Activated naive CD4-positive, alpha-beta T cell treated with anti-CD3 and anti-CD28 coated beads, Interleukin-2, amount 50 U/mL, for 16 hours (primary cell): ENCODE measurements at regions not wholly inside any gene's neighbourhood (a gene's known extent, or its start where the extent isn't known, plus 50 kb on each side); places are given as distances from the start of the nearest gene placed in this dataset.

Experiments used
- DNase-seq: peaks from one replicate; pipeline ENCODE4 v3.0.0-alpha.2; 2020

DNA sequence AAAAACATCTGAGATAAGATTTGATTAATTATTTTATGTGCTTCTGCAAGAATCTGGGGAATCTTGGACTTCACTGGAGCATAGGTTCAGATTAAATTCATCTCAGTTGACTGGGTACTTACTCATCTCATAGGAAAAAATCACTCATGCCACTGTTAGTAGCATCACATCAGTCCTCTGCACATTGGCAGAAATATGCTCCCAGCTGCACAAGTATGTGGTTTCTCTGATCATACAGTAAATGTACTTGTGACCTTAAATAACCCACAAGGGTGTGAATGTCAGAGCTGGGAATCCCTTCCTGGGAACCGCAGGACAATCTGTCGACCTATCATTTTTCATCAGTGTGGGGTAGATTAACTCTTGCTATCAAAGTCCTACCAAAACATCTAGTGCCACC lies 203.7 kb upstream of the SLC24A2 start:
- no peak for DNase-seq

DNA sequence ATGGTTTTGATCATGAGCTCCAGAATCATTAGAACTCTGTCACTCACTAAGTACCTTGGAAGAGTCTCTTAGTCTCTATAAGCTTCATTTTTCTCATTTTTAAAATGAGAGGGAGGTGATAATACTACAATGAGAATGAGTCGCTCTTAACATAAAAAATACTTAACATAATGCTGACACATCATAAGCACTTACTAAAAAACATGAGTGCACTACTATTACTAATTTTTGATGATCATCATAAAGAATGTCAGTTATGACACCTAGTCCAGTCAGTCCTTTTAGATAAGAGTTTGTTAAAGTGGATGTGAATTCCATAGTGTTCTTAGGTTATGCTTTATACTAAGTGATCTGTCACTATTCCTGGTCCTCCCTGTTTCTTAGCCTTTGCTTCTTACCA lies 200.4 kb upstream of the SLC24A2 start:
- DNase-seq = no peak

DNA sequence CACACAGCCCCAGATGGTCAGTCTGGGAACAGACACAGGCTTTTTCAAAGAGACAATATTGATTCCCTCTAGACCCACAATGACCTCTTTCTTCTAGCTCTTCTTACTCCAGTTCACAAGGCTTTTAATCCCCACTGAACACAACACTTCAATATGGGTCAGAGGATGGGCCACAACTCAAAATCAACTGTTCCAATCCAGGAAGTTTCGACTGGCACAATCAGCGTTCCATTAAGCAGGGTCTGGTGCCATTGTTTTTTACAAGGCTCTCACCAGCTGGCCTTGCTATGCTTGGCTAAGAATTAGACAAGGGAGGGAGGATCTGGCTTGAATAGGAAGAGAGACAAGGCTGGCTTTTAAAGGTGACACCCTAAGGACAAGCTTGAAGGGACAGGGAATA lies 199.4 kb upstream of the SLC24A2 start:
- DNase-seq = no peak

DNA sequence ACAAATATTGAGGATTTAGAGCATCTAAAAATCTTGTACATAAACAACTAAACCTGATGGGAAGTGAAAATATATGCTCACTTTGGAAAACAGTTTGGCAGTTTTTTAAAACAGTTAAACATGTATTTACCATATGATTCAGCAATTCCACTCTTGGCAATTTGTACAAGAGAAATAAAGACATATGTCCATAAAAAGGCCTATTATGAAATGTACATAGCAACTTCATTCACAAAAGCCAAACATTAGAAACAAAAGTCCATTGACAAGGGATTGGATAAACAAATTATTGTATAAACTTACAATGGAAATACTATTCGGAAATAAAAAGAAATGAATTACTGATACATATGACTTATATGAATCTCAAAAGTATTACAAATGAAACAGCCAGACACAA lies 196.2 kb upstream of the SLC24A2 start:
- no peak for DNase-seq

DNA sequence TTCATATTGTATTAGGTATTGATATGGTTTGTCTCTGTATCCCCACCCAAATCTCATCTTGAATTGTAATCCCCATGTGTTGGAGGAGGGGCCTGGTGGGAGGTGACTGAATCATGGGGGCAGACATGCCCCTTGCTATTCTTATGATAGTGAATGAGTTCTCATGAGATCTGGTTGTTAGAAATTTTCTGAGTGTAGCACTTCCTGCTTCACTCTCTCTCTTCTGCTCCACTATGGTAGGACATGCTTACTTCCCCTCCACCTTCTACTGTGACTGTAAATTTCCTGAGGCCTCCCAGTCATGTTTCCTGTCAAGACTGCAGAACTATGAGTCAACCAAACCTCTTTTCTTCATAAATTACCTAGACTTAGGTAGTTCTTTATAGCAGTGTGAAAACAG lies 187.4 kb upstream of the SLC24A2 start:
- DNase-seq = peak; percentile 48

DNA sequence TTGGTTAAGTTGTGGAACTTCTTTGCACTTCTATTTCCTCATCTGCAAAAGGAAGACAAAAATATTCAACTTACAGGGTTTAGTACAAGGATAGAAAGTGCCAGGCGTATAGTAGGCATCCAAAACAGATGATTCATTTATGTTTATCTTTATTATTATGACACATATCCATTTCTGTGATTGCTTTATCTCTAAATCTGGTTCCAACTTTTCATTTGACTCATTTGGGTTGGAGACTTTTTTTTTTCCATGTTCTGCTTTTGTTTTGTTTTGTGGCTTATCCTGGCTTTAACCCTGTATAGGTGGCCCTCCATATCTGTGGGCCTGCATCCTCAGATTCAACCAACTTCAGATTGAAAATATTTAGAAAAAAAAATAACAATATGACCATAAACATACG lies 186.7 kb upstream of the SLC24A2 start:
- DNase-seq = no peak

DNA sequence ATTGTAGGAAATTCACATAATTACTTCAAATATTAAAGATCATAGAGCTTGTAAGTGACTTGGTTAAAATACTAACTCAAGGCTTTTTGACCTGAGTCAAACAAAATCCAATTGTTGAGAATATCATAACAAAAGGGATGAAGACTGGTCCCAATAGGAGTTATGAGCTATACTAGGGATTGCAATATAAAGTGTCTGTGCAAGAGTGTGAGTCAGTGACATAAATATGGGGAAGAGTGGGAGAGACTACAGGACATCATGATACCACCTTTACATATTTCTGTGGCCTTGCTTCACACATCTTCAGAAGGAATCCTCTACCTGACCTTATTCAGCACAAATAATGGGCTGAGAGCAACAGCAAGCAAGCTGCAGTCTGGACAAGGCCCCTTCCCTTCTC lies 180.9 kb upstream of the SLC24A2 start:
- no peak for DNase-seq

DNA sequence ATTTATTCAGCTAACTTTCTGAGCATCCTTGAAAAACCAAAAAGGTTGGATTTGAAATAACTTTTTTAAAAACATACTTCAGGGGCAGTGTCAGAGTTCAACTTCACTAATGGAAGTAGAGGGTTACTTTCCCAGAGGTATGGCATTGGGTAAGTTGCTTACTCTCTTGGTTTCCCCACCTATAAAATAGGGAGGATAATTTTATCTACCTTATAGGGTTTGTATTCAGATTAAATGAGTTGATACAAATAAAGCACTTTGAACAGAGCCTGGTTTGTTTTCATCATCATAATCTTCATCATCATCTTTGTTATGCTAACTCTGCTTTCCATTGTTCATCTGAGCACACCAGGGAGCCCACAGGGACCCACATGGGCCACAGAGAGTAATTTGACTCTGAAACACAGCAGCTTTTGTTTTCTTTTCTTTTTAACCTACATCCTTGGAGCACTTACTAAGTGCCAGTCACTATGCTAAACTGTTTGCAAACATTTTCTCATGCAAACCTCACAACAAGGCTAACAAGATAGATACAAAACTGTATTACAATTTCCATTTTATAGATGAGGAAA lies 179.1 kb upstream of the SLC24A2 start:
- DNase-seq = no peak

DNA sequence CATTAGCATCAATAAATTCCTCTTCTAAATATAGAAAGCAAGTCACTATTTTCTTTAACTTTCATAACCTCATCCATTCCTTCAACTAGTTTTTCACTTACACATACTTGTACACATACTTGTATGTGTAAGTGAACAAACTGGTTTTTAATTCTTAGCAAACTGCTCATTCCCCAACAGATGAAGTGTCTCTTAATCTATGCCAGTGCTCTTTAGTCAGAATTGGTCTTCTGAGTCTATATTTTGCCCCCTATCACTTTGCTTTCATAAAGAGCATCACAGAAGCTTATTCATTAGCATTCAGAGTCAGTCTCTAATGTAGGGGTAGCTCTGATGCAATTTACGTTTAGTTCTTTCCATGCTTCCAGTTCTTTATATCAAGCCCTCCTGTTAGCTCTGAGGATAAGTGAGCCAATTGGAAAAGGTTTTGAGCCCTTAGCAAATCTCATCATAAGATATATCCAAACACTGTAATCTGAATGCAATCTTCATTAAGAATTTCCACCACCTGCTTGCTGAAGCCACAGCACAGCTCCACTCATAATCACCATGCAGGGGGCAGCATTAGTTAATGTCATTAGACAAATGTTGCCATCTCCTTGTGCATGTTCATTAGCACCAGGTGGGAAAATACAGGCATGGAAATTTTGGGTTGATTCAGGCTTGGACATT lies 178.5 kb upstream of the SLC24A2 start:
- no peak for DNase-seq

DNA sequence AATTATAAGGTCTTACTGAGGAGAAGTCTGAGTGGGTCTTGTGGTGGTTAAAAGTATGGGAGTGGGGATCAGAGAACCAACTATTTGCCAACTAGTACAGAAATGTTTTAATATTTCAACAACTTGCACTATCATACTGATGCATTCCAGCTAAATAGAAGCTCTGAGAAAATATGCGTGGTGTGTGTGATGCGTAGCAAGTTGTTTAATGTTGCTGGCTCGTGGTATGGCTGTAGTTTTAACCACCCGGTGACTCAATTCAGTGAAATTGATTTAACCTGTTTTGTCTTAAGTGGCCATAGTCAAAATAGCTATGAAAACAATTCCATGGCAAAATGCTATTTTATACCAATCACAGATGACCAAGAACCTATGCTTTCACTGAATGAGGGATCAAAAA lies 176.5 kb upstream of the SLC24A2 start:
- DNase-seq = no peak

DNA sequence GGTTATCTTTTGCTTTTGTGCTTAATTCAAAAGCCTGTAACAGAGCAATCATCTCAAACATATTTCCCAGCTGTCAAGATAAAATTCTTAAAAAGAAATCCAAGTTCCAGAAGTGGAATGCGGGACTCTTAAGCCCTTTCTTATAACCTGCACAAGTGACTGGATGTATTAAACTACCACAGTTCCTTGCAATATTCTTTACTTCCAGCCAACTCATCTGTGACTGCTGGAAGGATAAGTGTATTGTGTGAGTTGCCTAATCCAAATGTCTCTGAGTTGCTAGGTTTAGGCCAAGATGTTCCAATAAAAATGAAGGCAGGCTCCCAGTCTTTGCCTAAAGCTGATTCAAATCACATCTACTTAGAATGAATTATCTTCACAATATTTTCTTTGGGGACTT lies 159.2 kb upstream of the SLC24A2 start:
- DNase-seq = no peak

DNA sequence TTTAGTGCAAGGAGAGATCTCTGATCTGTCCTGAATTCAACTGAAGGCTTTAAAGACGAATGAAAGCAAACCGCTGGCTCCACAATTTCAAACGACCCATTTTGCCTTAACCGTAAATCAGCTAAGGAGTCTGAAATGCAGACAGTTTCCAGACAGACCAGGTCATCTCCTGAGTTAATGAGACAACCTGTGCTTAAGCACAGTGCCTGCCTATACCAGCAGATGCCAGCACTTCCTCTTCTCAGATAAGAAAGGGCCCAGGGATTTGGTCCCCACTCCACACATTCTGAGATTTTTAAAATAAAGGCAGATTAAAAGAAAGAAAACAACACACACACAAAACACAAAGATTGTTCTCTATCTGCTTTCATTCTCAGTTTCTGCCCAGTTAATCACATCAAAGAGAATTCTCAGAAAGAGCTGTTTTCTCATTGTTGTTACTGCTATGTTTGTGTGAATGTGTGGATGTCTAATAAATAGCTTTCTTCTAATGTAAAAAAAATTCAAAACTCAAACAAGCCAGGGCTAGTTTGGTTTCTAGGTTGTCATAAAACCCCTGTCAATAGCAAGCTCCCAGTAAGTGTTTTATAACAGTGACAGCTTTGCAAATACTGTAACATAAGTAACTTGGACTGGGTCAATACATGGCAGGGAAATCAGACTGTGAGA lies 157.7 kb upstream of the SLC24A2 start:
- no peak for DNase-seq

DNA sequence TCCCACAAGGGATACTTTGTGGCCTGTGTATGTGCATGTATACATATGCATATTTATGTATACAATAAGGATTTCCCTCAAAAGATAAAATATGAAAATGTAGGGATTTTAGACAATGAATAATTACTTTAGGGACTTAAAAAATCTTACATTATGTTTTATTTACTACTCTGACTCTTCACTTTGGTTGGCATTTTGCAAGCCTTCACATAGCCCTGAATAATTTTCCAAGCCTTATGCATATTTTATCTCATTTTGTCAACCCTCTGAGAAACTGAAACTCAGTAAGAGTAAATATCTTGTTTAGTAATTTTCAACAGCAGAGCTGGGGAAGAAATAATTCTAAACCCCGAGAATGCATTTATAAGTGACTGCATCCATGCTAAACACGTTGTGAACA lies 153.0 kb upstream of the SLC24A2 start:
- no peak for DNase-seq

DNA sequence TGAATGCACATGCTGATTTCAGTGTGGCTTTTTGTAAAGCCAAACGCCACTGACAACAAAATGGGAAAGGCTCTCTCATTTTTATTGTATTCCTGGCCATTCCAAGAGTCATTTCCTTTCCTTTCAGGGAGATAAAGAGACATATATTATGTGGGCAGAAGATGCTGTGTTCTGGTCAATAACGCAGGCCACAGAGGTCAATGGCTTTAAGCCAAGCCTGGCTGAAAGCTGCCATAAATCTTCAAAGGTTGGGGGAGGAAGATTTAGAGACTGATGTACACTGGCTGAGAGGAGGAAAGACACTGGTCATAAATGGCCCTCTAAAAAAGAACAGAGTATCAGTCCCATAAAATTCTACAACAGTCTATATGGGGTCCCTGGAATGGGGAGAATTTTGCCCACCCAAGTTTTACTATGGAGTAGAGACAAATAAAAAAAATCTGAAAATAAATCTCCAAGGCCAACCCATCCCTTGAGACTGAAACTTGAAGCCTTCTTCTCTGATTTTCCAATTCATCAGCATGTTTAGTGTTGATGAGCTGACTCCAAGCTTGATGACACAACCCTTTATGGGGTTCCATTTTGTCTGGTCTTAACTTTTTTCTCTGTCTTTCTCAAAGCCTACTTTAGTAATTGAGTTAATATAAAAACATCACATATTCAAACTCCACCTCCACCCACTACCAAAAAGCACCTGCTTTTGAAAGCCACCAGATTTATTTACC lies 152.1 kb upstream of the SLC24A2 start:
- DNase-seq = no peak

DNA sequence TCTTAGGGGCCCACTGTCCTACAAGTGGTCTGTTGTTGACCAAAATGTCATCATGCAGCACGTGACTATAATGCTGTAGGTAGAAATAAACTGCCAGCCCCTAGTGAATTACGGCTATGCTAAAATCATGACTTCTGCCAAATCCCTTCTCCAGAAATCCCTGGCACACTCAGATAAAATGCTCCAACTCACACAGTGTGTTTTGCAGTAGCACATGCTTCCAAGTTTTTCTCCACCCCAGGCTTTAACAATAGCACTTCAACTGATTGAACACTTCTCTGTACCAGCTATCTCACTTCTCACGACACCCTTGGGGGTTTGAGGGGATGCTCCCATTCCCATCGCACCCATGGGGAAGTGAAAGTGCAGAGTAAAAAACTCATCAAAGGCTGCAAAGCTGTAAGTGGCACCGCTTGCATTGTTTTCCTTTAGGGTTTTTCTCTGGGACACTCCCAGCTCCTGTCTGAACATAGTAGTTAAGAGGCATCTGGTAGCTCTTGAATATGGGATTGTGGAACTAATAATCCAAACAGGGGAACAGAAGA lies 151.0 kb upstream of the SLC24A2 start:
- no peak for DNase-seq

DNA sequence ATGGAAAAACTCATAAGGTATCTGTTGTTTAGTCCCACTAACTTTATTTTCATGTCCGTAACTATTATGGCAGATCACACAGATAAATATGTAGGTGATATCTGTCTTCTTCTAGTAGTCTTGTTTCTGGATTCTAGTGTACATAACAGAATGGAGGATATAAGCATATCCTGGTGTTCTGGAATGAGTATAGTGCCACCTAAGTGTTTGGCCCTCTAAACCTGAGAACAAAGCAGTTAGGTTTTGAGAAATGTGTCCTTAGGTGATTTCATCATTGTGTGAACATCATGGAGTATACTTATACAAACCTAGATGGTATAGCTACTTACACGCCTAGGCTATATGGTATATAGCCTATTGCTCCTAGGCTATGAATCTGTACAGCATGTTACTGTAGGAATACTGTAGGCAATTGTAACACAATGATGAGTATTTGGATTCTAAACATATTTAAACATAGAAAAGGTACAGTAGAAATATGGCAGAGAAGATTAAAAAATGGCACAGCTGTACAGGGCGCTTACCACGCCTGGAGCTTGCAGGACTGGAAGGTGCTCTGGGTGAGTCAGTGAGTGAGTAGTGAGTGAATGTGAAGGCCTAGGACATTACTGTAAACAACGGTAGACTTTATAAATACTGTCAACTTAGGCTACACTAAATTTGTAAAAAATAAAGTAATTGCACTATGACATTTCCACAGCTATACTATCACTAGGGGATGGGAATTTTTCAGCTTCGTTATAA lies 150.3 kb upstream of the SLC24A2 start:
- no peak for DNase-seq

DNA sequence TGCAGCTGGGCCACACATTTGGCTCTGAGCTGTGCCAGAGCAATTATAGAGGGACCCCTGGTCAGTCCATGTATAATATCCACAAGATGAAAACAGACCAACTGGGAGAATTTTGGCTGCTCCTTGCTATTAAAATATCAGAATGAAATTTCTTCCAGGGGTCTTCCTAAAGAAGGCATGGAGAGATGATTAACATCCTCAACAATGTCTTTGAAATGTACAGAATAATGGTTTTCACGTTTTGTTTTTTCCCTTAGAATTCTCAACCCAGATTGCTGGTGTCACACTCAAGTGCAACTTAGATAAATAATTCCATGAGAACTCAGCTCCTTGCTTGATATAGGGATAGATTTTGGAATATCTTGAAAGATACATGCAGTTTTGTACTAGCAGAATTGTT lies 148.3 kb upstream of the SLC24A2 start:
- DNase-seq = no peak

DNA sequence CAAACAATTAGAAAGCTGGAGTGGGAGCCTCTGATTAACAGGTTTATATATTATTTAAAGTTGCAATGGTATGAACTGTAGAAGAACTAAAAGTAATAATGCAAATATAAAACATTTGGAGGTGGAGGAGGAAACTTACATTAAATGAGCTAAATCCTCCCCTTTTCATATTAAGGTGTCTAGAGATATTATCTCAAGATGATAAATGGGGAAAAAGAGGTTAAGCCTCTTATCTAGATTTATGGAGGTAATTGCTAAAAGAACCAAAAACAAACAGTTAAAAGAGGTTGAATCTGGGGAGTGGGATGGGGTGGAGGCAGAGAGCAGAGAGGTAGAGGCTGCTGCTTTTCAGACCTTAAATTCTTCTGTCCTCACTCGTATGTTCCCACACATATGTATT lies 147.8 kb upstream of the SLC24A2 start:
- no peak for DNase-seq

DNA sequence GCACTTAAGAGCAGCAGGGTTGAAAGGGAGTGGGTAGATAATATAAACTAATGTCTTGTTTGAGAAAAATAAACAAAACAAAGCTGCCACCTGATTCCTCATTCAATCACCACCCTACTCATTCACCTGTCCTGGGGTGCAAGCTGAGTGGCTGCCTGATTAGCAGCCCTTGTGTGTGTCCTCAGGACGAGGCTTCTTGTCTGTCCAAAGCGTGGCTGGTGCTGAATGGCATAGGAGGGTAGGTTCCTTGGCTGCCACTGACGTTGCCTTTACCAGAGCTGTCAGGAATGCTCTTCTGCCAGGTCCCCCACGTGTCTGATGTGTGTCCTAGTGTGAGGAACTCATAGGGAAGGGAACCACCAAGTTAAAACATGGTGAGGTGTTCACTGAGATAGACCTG lies 146.6 kb upstream of the SLC24A2 start:
- no peak for DNase-seq

DNA sequence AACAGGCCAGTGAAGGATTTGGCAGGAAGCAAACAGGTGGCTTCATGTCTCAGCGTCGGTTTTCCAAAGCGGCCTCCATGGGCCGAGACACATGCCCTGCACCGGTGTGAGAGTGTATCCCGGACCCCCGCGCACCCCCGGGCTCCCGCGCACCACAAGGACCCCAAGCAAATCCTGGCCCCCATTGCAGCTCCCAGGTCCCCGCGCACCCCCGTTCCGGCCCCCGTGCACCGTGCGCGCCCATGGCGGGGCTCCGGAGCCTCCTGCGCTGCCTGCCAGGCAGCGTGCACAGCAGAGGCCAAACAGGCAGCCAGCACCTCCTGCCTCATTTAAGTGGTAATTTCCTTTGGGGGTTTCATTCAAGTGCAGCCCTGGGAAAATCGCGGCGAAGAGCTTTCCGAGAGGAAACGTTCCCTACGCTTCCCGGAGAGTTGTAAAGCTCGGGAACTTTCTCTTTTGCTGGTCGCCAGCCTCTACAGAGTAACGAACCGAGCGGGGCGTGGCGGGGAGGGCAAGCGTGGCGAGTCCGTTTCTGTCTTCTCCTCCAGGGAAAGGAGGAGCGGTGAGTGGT lies 145.5 kb upstream of the SLC24A2 start:
- no peak for DNase-seq

DNA sequence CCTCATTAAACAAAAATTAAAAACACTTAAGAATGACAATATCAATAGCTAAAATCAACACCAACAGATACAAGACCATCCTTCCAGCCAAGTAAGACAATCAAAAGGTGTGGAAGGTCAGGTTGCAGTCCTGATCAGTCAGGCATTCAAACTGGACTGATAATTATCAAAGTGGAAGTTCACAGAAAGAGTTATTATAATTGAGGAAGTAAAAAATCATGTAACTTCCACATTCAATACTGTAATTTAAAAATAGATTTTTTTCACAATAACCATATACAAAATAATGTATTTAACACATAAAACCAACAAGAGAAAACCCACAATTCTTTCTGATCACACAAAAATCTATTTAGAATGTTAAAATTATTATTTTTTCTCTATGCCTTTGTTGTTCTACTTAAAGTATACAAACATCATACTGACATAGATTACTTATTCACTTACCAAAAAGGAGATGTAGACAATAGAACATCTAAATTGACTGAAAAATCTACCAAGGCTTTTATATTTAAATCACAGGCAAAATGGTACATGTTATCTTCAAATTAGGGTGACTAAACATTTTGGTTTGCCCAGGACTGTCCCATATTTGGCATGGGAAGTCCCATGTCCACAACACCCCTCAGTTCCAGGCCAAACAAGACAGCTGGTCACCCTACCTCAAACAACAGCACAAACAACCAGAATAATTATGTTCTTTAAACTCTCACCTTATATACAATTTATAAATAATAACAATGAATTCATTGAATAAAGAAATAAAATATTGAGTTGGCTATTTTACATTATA lies 142.5 kb upstream of the SLC24A2 start:
- DNase-seq = no peak

DNA sequence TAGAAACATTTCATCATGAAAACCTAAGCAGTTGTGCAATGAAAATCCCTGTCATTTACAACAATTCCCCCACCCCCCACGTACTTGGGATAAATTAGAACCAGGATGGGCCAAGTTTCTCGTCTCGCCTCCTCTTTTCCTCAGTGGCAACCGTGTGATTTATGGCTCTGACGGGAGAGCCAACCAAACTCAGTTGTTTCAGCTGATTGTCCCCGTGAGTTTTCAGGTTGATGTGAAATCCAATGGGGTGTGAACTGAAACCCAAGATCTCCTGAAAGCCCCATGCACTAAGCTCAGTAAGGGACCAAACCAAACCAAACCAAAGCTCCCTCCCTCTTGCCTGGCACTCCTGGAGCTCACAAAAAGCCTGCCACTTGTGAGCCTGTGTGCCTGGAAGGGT lies 138.7 kb upstream of the SLC24A2 start:
- DNase-seq = no peak
